Endothelial cell (in vitro differentiated cells): ENCODE measurements at regions not wholly inside any gene's neighbourhood (a gene's known extent, or its start where the extent isn't known, plus 50 kb on each side); places are given as distances from the start of the nearest gene placed in this dataset.

ENCODE experiments used
- DNase-seq: peaks from one replicate; pipeline ENCODE4 v3.0.0; 2021; ENCODE audit warnings: low spot score
- H3K27ac Mint-ChIP-seq: one replicate; pipeline ENCODE4 v1.8.0; 2021; ENCODE audit warnings: mixed read lengths, inconsistent platforms; ENCODE audit not compliant: unreplicated experiment
- H3K27me3 Mint-ChIP-seq: one replicate; pipeline ENCODE4 v1.8.0; 2021; ENCODE audit warnings: mild to moderate bottlenecking, moderate library complexity, mixed read lengths, inconsistent platforms; ENCODE audit not compliant: unreplicated experiment
- H3K36me3 Mint-ChIP-seq: one replicate; pipeline ENCODE4 v1.8.0; 2021; ENCODE audit warnings: mild to moderate bottlenecking, low read depth, mixed read lengths, inconsistent platforms; ENCODE audit not compliant: unreplicated experiment
- H3K4me1 Mint-ChIP-seq: one replicate; pipeline ENCODE4 v1.8.0; 2021; ENCODE audit warnings: mild to moderate bottlenecking, mixed read lengths, inconsistent platforms; ENCODE audit not compliant: unreplicated experiment
- H3K4me3 Mint-ChIP-seq: one replicate; pipeline ENCODE4 v1.8.0; 2021; ENCODE audit warnings: mild to moderate bottlenecking, mixed read lengths, inconsistent platforms; ENCODE audit not compliant: unreplicated experiment
- H3K9me3 Mint-ChIP-seq: one replicate; pipeline ENCODE4 v1.8.0; 2021; ENCODE audit warnings: mixed read lengths, inconsistent platforms; ENCODE audit not compliant: unreplicated experiment
- TF ChIP-seq, protein P1 (sequence below): fragments of 200-600 bp; sonication (generic); IDR thresholded peaks from one replicate; pipeline ENCODE4 v1.5.0; 2021; ENCODE audit warnings: antibody characterized with exemption; ENCODE audit not compliant: unreplicated experiment

DNA sequence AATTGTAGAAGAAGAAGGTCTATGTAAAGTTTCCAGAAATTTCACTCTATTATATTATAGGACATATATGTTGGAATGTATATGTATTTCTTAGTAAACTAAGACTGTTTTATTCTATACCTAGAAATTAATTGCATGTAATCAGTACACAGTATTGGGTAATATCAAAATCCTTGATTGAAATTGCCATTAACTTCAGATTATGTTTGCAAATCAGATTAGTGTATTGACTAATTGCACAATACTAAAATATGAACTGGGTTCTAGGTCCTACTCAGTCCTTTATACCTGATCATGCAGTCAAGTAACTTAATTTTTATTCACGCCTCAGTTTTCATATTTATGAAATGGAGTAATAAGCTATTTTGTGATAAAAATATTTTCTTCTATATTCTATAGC is 950.3 kb upstream of the ADGRL3 start:
- no peak overlapping the region for H3K27ac Mint-ChIP-seq
- H3K4me1 Mint-ChIP-seq, result no peaks in the 10 kb centered on the region
- no peak for DNase-seq
- no peaks in the 10 kb centered on the region for H3K36me3 Mint-ChIP-seq
- H3K4me3 Mint-ChIP-seq, result no peak overlapping the region
- no peaks in the 10 kb centered on the region for H3K27me3 Mint-ChIP-seq
- TF ChIP-seq, protein P1, sequence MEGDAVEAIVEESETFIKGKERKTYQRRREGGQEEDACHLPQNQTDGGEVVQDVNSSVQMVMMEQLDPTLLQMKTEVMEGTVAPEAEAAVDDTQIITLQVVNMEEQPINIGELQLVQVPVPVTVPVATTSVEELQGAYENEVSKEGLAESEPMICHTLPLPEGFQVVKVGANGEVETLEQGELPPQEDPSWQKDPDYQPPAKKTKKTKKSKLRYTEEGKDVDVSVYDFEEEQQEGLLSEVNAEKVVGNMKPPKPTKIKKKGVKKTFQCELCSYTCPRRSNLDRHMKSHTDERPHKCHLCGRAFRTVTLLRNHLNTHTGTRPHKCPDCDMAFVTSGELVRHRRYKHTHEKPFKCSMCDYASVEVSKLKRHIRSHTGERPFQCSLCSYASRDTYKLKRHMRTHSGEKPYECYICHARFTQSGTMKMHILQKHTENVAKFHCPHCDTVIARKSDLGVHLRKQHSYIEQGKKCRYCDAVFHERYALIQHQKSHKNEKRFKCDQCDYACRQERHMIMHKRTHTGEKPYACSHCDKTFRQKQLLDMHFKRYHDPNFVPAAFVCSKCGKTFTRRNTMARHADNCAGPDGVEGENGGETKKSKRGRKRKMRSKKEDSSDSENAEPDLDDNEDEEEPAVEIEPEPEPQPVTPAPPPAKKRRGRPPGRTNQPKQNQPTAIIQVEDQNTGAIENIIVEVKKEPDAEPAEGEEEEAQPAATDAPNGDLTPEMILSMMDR, result no peak
- H3K9me3 Mint-ChIP-seq, result no peaks in the 10 kb centered on the region

- DNase-seq, result no peak
- no peaks in the 10 kb centered on the region for H3K4me1 Mint-ChIP-seq
- H3K9me3 Mint-ChIP-seq, result no peaks in the 10 kb centered on the region
- H3K27me3 Mint-ChIP-seq, result no peaks in the 10 kb centered on the region
- no peak overlapping the region for H3K4me3 Mint-ChIP-seq
- TF ChIP-seq, protein P1, result no peak
- no peaks in the 10 kb centered on the region for H3K36me3 Mint-ChIP-seq
- H3K27ac Mint-ChIP-seq, result no peak overlapping the region
Measured at GRCh38 chr4:60250657-60251056, 949.5 kb upstream of the ADGRL3 start.

GRCh38 chr4:60259781-60260180 is 940.3 kb upstream of the ADGRL3 start:
- no peak overlapping the region for H3K27ac Mint-ChIP-seq
- H3K4me1 Mint-ChIP-seq, result no peaks in the 10 kb centered on the region
- H3K4me3 Mint-ChIP-seq, result no peak overlapping the region
- DNase-seq, result no peak
- no peaks in the 10 kb centered on the region for H3K36me3 Mint-ChIP-seq
- H3K27me3 Mint-ChIP-seq, result no peaks in the 10 kb centered on the region
- TF ChIP-seq, protein P1, result no peak
- H3K9me3 Mint-ChIP-seq, result no peaks in the 10 kb centered on the region

DNA sequence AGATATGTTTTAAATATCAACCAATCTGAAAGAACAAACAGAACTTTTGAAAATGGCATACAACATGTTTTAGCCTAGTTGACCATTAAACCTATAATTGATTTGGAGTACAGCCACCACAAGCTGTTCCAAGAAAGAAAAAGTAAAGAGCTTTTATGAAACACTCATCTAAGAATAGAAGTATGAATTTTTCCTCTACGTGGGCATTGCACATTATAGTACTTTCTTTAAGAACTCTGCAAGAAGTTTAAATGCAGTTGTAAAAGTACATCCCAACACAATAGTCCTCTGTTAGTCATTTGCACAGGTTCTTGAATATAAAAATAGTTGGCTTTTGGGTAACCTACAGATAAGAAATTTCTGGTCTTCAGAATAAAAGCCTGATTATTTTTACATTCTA is 933.6 kb upstream of the ADGRL3 start:
- Mint-ChIP-seq H3K36me3 (no peaks in the 10 kb centered on the region), H3K9me3 (no peaks in the 10 kb centered on the region), H3K4me1 (no peaks in the 10 kb centered on the region), H3K4me3 (no peak overlapping the region), H3K27me3 (no peaks in the 10 kb centered on the region), H3K27ac (no peak overlapping the region)
- TF ChIP-seq, protein P1, result no peak
- no peak for DNase-seq

- H3K27ac Mint-ChIP-seq, result no peak overlapping the region
- no peaks in the 10 kb centered on the region for H3K27me3 Mint-ChIP-seq
Measured at GRCh38 chr4:60296386-60296785, 903.7 kb upstream of the ADGRL3 start.

More at GRCh38 chr4:60296386-60296785, 903.7 kb upstream of the ADGRL3 start:
- DNase-seq, result no peak
- no peaks in the 10 kb centered on the region for H3K9me3 Mint-ChIP-seq
- no peak overlapping the region for H3K4me3 Mint-ChIP-seq
- no peaks in the 10 kb centered on the region for H3K36me3 Mint-ChIP-seq
- no peaks in the 10 kb centered on the region for H3K4me1 Mint-ChIP-seq
- TF ChIP-seq, protein P1, result no peak
